ENCODE measurements at regions not wholly inside any gene's neighbourhood (a gene's known extent, or its start where the extent isn't known, plus 50 kb on each side); places are given as distances from the start of the nearest gene placed in this dataset.

- ChIA-PET POLR2A (no interaction called here), CTCF (no interaction called here)
- no peak for DNase-seq (ENCODE audit: low read depth, low spot score)
- no peak overlapping the region for H3K4me3 ChIP-seq (ENCODE audit: low read depth, low read length)
- no peak for TF ChIP-seq CTCF (IDR thresholded peaks at IDR 0.05; ENCODE audit: insufficient read depth, low read length, missing control alignments)
Measured at GRCh38 chr2:17318013-17318412, 200.2 kb downstream of the RAD51AP2 start.

GRCh38 chr2:17317439-17317976 lies 200.7 kb downstream of the RAD51AP2 start:
- POLR2A ChIA-PET = no interaction called here
- no peak for TF ChIP-seq CTCF (IDR thresholded peaks at IDR 0.05; ENCODE audit: insufficient read depth, low read length, missing control alignments)
- no peak for DNase-seq (ENCODE audit: low read depth, low spot score)
- CTCF ChIA-PET = no interaction called here
- no peak overlapping the region for H3K4me3 ChIP-seq (ENCODE audit: low read depth, low read length)

DNA sequence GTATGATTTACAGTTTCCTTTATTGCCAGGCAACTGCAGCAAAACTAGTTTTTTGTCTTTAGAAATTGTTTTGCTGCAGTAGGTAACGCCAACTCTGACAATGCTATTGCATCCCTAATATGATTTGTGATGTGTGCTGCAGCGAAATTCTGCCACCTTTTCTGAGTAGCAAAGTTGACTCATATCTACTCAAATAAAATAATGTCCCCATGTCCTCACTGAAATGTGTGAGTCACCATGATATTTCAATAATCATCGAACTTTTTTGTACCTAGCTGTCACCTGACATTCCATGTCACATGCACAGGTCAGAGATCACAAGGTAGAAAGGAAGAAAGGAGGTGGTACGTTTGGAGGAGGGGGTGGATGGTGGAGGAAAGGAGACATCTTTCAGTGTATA lies 205.0 kb downstream of the RAD51AP2 start:
- H3K4me3 ChIP-seq (ENCODE audit: low read depth, low read length) = no peak overlapping the region
- DNase-seq (ENCODE audit: low read depth, low spot score) = no peak
- TF ChIP-seq CTCF (IDR thresholded peaks at IDR 0.05; ENCODE audit: insufficient read depth, low read length, missing control alignments) = no peak
- POLR2A ChIA-PET = no interaction called here
- CTCF ChIA-PET = no interaction called here

- no peak for TF ChIP-seq CTCF (IDR thresholded peaks at IDR 0.05; ENCODE audit: insufficient read depth, low read length, missing control alignments)
- ChIA-PET CTCF (interaction anchor here (0.9 to 4.0 kb wide), 5 partner anchors 8 to 538 kb away, joined by 3 to 36 read pairs (median 5); no protein-coding TSS in a partner anchor), POLR2A (no interaction called here)
- DNase-seq (ENCODE audit: low read depth, low spot score) = no peak
- no peak overlapping the region for H3K4me3 ChIP-seq (ENCODE audit: low read depth, low read length)
Measured at GRCh38 chr2:17311771-17312511, 206.3 kb downstream of the RAD51AP2 start.

DNA sequence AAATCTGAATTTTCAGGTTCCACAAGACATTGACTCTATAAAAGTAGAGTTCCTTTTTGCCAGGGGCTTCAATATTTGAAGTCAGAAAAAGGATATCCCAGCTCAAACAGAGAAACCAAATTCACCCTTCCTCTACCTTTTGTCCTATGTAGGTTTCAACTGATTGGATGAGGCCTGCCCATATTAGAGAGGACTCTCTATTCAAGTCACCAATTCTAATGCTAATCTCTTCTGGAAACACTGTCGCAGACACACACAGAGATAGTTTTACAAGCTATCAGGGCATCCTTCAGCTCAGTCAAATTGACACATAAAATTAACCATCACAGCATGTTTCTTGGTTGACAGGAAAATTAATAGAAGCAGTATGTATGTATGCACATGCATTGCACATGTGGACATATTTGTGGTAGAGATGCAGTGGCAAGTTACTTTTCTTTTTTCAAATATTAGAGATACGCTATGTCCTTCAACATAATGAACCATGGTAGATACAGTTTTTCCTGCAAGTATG lies 207.1 kb downstream of the RAD51AP2 start:
- CTCF ChIA-PET = interaction anchor here (1.0 to 4.0 kb wide), 4 partner anchors 9 to 537 kb away, joined by 3 to 36 read pairs (median 9); no protein-coding TSS in a partner anchor
- POLR2A ChIA-PET = no interaction called here
- no peak for TF ChIP-seq CTCF (IDR thresholded peaks at IDR 0.05; ENCODE audit: insufficient read depth, low read length, missing control alignments)
- no peak overlapping the region for H3K4me3 ChIP-seq (ENCODE audit: low read depth, low read length)
- DNase-seq (ENCODE audit: low read depth, low spot score) = no peak

GRCh38 chr2:17309741-17310339 lies 208.4 kb downstream of the RAD51AP2 start:
- CTCF ChIA-PET = interaction anchor here (0.6 to 4.0 kb wide), 24 partner anchors 8 to 536 kb away, joined by 3 to 36 read pairs (median 4); no protein-coding TSS in a partner anchor

More at GRCh38 chr2:17309741-17310339, 208.4 kb downstream of the RAD51AP2 start:
- POLR2A ChIA-PET = no interaction called here
- no peak overlapping the region for H3K4me3 ChIP-seq (ENCODE audit: low read depth, low read length)
- DNase-seq (ENCODE audit: low read depth, low spot score) = no peak
- peak; percentile 59 for TF ChIP-seq CTCF (IDR thresholded peaks at IDR 0.05; ENCODE audit: insufficient read depth, low read length, missing control alignments)

Measured in AG04449 (cell line).